ENCODE measurements at regions not wholly inside any gene's neighbourhood (a gene's known extent, or its start where the extent isn't known, plus 50 kb on each side); places are given as distances from the start of the nearest gene placed in this dataset.

DNA sequence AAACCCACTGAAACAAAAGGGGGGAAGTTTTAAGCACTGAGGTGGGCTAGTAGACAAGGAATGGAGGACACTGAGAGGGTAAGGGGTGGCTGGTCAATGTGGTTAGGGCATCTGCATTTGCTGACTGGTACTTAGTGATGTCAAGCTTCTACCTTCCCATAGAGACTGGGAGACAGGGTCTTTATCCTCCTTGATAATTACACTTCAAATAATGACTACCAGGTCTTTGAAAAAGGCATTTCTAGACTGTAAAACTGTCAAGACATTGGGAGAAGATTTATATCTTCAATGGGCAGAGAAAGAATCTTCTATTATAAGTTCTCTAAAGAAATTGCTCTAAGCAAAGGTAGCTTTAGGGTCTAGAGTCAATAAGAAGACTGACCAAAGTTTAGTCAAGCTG lies 1490.8 kb upstream of the PCDH20 start:
- TF ChIP-seq, protein P1, sequence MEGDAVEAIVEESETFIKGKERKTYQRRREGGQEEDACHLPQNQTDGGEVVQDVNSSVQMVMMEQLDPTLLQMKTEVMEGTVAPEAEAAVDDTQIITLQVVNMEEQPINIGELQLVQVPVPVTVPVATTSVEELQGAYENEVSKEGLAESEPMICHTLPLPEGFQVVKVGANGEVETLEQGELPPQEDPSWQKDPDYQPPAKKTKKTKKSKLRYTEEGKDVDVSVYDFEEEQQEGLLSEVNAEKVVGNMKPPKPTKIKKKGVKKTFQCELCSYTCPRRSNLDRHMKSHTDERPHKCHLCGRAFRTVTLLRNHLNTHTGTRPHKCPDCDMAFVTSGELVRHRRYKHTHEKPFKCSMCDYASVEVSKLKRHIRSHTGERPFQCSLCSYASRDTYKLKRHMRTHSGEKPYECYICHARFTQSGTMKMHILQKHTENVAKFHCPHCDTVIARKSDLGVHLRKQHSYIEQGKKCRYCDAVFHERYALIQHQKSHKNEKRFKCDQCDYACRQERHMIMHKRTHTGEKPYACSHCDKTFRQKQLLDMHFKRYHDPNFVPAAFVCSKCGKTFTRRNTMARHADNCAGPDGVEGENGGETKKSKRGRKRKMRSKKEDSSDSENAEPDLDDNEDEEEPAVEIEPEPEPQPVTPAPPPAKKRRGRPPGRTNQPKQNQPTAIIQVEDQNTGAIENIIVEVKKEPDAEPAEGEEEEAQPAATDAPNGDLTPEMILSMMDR (IDR thresholded peaks at IDR 0.05) = no peak
- TF ChIP-seq POLR2A (IDR thresholded peaks at IDR 0.05) = no peak

Data from prostate gland (tissue), 2 donors.